H1 (cell line): ENCODE measurements at regions not wholly inside any gene's neighbourhood (a gene's known extent, or its start where the extent isn't known, plus 50 kb on each side); places are given as distances from the start of the nearest gene placed in this dataset.

ENCODE experiments used
- EZH2 ChIP-seq: fragments of 200-600 bp; sonication (generic); IDR thresholded peaks from 2 replicates; pipeline ENCODE4 v1.7.1; 2012; ENCODE audit warnings: low read depth, mild to moderate bottlenecking, moderate library complexity, low read length, inconsistent platforms; ENCODE audit not compliant: severe bottlenecking
- NANOG ChIP-seq: IDR thresholded peaks from 2 replicates; pipeline ENCODE4 v1.6.1; 2011; ENCODE audit warnings: low read length, low read depth, mild to moderate bottlenecking, inconsistent platforms; ENCODE audit not compliant: insufficient read depth, poor library complexity, severe bottlenecking

- TF ChIP-seq EZH2 (no peak), NANOG (no peak)
Observed at GRCh38 chr1:191174298-191174697, 696.6 kb upstream of the BRINP3 start (continued).
